AG04449 (cell line): ENCODE measurements at regions not wholly inside any gene's neighbourhood (a gene's known extent, or its start where the extent isn't known, plus 50 kb on each side); places are given as distances from the start of the nearest gene placed in this dataset.
"Not testable (repeated sequence)": the region's sequence is repeated elsewhere in the genome, so short reads cannot be mapped to it uniquely, and the experiment has no call there.

Experiments
- CTCF ChIA-PET: fragments of 350-600 bp; formaldehyde crosslinking; extraction: SDS; loops from one replicate; lab custom pipeline; 2021; ENCODE audit warnings: antibody characterized with exemption; lab: Yijun Ruan, JAX
- POLR2A ChIA-PET: fragments of 400-600, 350-600 bp; formaldehyde crosslinking; extraction: SDS; loops from one replicate; lab custom pipeline; 2020; ENCODE audit warnings: antibody characterized with exemption, inconsistent platforms; lab: Yijun Ruan, JAX
- DNase-seq: peaks from one replicate; pipeline ENCODE4 v3.0.0-alpha.2; 2010; ENCODE audit warnings: low read depth, low spot score
- H3K4me3 ChIP-seq: 2 replicates; pipeline ENCODE4 v1.5.1; 2011; ENCODE audit warnings: low read depth, mild to moderate bottlenecking, control low read depth, low read length
- CTCF ChIP-seq: IDR thresholded peaks from one replicate; pipeline ENCODE4 v1.5.1; 2011; ENCODE audit warnings: mild to moderate bottlenecking, moderate library complexity, low read length, control low read depth, inconsistent platforms; ENCODE audit not compliant: insufficient read depth; ENCODE audit errors: missing control alignments

- CTCF ChIA-PET: interaction anchor here (0.7 to 3.9 kb wide), 5 partner anchors 120 to 586 kb away, joined by 3 to 46 read pairs (median 3); no protein-coding TSS in a partner anchor
- DNase-seq, POLR2A ChIA-PET, H3K4me3 ChIP-seq: not testable (repeated sequence)
- peak; percentile 44 for TF ChIP-seq CTCF
Observed at GRCh38 chr16:29114989-29115801, 130.3 kb downstream of the LAT start.

- TF ChIP-seq CTCF: no peak
- H3K4me3 ChIP-seq: no peak overlapping the region
- ChIA-PET CTCF (interaction anchor here (0.7 to 3.9 kb wide), 3 partner anchors 120 to 586 kb away, joined by 3 to 46 read pairs (median 3); no protein-coding TSS in a partner anchor), POLR2A (no interaction called here)
- no peak for DNase-seq
Observed at GRCh38 chr16:29114574-29114973, 129.7 kb downstream of the LAT start.

GRCh38 chr16:29113446-29113845 lies 128.6 kb downstream of the LAT start:
- CTCF ChIA-PET, H3K4me3 ChIP-seq, DNase-seq, POLR2A ChIA-PET: not testable (repeated sequence)

GRCh38 chr16:29112755-29113347 lies 128.0 kb downstream of the LAT start:
- TF ChIP-seq CTCF: no peak
- POLR2A ChIA-PET: no interaction called here
- CTCF ChIA-PET: interaction anchor here (1.3 kb wide), 1 partner anchor 145 kb away, joined by 3 read pairs; no protein-coding TSS in a partner anchor
- no peak overlapping the region for H3K4me3 ChIP-seq
- no peak for DNase-seq

GRCh38 chr16:29111901-29112680 lies 127.2 kb downstream of the LAT start:
- POLR2A ChIA-PET, H3K4me3 ChIP-seq, DNase-seq: not testable (repeated sequence)
- CTCF ChIA-PET: interaction anchor here (1.3 kb wide), 1 partner anchor 145 kb away, joined by 3 read pairs; no protein-coding TSS in a partner anchor

- ChIA-PET POLR2A (no interaction called here), CTCF (no interaction called here)
- TF ChIP-seq CTCF: no peak
Observed at GRCh38 chr16:29111421-29111820, 126.6 kb downstream of the LAT start.

GRCh38 chr16:29108625-29109169 lies 123.8 kb downstream of the LAT start:
- CTCF ChIA-PET, POLR2A ChIA-PET, H3K4me3 ChIP-seq, DNase-seq: not testable (repeated sequence)

More at GRCh38 chr16:29111421-29111820, 126.6 kb downstream of the LAT start:
- no peak for DNase-seq
- no peak overlapping the region for H3K4me3 ChIP-seq
